ENCODE measurements at regions not wholly inside any gene's neighbourhood (a gene's known extent, or its start where the extent isn't known, plus 50 kb on each side); places are given as distances from the start of the nearest gene placed in this dataset.
A peak's percentile ranks its signal among the peaks of the same experiment; 100 is the strongest.

DNA sequence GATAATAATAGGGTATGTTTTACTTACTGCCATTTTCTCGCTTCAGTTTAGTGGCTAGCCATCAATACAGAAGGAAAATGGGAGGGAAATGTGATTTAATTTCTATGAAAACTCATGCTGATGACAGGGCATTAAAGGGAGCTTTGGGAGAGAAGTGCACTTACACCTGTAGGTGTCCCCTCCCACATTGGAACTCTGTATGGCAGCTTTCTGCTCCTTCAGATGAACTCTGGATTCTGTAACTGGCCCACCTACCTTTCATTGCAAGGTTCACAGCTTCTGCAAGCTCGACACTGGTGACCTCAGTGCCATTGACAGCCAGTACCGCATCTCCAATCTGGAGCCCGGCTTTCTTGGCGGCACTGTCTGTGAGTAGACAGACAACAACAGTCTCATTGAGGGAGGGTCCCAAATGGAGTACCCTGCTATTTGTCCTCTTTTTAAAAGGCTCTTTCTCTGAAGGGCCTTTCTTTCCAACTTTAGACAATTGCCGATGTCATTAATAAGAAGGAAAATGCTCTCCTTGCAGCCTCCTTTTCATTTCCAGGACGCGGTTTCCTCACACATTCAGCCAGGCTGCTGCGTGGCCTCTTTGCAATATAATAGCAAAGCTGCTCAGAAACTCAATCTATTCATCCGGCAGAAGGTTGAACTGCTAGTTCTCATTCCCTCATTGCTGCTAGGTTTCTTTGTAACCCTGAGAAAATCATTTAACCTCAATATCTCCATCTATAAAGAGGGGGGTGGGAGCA lies 63.6 kb downstream of the NUDT12 start:
- Mint-ChIP-seq H3K27ac (no peak overlapping the region), H3K27me3 (peaks cover 0 to 5% of the 10 kb centered on the region in 2 donors), H3K36me3 (no peaks in the 10 kb centered on the region), H3K4me1 (peaks cover 0 to 5% (median 0%) of the 10 kb centered on the region in 4 donors), H3K4me3 (no peak overlapping the region), H3K9me3 (peaks cover 0 to 8% (median under 1%) of the 10 kb centered on the region in 8 donors)
- Histone ChIP-seq H3K9me3 (ENCODE audit: control insufficient read depth in 1 of 2, low read length in 2 of 2) (no peaks in the 10 kb centered on the region), H3K36me3 (ENCODE audit: insufficient read depth, low read length) (no peaks in the 10 kb centered on the region), H3K4me1 (ENCODE audit: insufficient read depth, low read length) (no peaks in the 10 kb centered on the region), H3K27ac (ENCODE audit: low read depth, low read length) (no peak overlapping the region), H3K4me3 (ENCODE audit: low read length in 2 of 2) (no peak overlapping the region), H3K27me3 (ENCODE audit: insufficient read depth, low read length) (no peaks in the 10 kb centered on the region)
- intact Hi-C loops (cut with micrococcal nuclease) = no loop called here
- no peak for DNase-seq
- POLR2A ChIA-PET (ENCODE audit: partially characterized antibody) = no interaction called here
- CTCF ChIA-PET (ENCODE audit: partially characterized antibody) = no interaction called here

DNA sequence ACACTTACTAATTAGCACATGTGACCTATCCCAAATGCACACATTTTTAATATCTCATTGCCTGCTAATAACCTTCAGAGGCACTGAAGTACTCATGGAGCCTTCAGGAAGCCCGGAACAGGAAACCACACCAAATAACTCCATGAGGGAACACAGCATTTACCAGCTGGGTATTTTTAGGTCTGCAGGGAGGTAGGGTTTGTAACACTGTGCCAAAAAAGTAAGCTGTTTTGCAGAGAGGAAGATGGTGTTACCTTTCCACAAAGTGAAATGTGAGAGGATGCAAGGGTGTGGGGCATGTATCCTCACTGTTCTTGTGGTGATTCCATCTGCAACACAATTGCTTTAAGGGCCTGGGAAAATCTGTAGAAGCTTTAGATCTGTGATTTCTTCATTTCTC lies 64.4 kb downstream of the NUDT12 start:
- H3K9me3 Mint-ChIP-seq = peaks cover 0 to 5% (median under 1%) of the 10 kb centered on the region in 8 donors
- ChIA-PET POLR2A (ENCODE audit: partially characterized antibody) (no interaction called here), CTCF (ENCODE audit: partially characterized antibody) (no interaction called here)
- H3K4me3 Mint-ChIP-seq = no peak overlapping the region
- Histone ChIP-seq H3K27me3 (ENCODE audit: insufficient read depth, low read length) (no peaks in the 10 kb centered on the region), H3K4me1 (ENCODE audit: insufficient read depth, low read length) (no peaks in the 10 kb centered on the region), H3K27ac (ENCODE audit: low read depth, low read length) (no peak overlapping the region), H3K4me3 (ENCODE audit: low read length in 2 of 2) (no peak overlapping the region), H3K36me3 (ENCODE audit: insufficient read depth, low read length) (no peaks in the 10 kb centered on the region), H3K9me3 (ENCODE audit: control insufficient read depth in 1 of 2, low read length in 2 of 2) (no peaks in the 10 kb centered on the region)
- H3K4me1 Mint-ChIP-seq = peaks cover 0 to 5% (median 0%) of the 10 kb centered on the region in 4 donors
- intact Hi-C loops (cut with micrococcal nuclease) = no loop called here
- no peak for DNase-seq
- H3K36me3 Mint-ChIP-seq = no peaks in the 10 kb centered on the region
- peaks cover 0 to 7% of the 10 kb centered on the region in 2 donors for H3K27me3 Mint-ChIP-seq
- H3K27ac Mint-ChIP-seq = no peak overlapping the region

DNA sequence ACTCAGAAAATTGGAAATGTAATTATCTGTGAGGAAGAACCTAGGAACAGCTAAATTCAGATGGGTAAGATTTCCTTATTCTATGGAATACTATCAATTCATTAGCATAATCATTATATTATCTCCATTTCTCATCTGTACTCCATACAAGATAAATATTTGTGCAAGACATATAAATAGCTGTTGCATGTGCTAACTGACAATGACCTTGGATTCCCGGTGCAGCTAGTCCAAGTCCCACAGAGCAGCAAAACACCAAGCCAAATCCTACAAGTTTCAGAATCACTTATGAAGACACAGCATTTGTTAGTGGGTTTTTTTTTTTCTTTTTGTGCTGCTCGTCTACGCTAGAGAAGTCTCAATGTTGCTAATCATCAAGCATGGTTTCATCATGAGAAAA lies 64.8 kb downstream of the NUDT12 start:
- Mint-ChIP-seq H3K4me3 (no peak overlapping the region), H3K4me1 (peaks cover 0 to 5% (median 0%) of the 10 kb centered on the region in 4 donors), H3K9me3 (peaks cover 0 to 5% (median under 1%) of the 10 kb centered on the region in 8 donors), H3K36me3 (no peaks in the 10 kb centered on the region), H3K27ac (no peak overlapping the region), H3K27me3 (peaks cover 0 to 7% of the 10 kb centered on the region in 2 donors)
- Histone ChIP-seq H3K36me3 (ENCODE audit: insufficient read depth, low read length) (no peaks in the 10 kb centered on the region), H3K4me3 (ENCODE audit: low read length in 2 of 2) (no peak overlapping the region), H3K9me3 (ENCODE audit: control insufficient read depth in 1 of 2, low read length in 2 of 2) (no peaks in the 10 kb centered on the region), H3K27me3 (ENCODE audit: insufficient read depth, low read length) (no peaks in the 10 kb centered on the region), H3K4me1 (ENCODE audit: insufficient read depth, low read length) (no peaks in the 10 kb centered on the region), H3K27ac (ENCODE audit: low read depth, low read length) (no peak overlapping the region)
- ChIA-PET CTCF (ENCODE audit: partially characterized antibody) (no interaction called here), POLR2A (ENCODE audit: partially characterized antibody) (no interaction called here)
- DNase-seq = no peak
- intact Hi-C loops (cut with micrococcal nuclease) = no loop called here

DNA sequence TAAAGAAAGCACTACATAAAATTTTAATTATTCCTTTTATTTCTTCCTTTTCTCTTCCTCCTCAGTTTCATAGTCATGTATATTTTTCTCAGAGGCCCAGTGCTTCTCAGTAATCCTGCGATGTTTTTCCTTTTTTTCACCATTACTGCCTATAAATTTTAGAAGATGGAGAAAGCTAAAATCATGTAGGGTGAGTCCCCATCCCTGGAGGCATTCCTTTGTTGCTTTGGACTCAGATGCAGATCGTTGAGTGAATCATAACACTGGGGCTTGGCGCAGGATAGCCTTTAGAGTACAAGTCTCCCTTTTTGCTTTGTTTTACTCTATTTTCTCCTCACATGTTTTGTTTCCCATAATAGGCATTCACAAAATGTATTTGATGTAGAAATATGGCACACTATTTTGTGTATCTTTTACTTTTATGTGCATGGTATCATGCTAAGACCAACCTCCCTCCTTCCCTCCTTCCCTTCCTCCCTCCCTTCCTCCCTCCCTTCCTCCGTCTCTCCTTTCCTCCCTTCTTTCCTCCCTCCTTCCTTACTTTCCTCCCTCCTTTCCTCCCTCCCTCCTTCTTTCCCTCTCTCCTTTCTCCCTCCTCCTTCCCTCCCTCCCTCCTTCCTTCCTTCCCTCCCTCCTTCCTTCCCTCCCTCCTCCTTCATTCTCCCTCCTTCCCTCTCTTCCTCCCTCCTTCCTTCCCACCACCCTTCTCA lies 72.4 kb downstream of the NUDT12 start:
- Histone ChIP-seq H3K9me3 (ENCODE audit: control insufficient read depth in 1 of 2, low read length in 2 of 2) (no peaks in the 10 kb centered on the region), H3K36me3 (ENCODE audit: insufficient read depth, low read length) (no peaks in the 10 kb centered on the region), H3K27me3 (ENCODE audit: insufficient read depth, low read length) (no peaks in the 10 kb centered on the region), H3K27ac (ENCODE audit: low read depth, low read length) (no peak overlapping the region), H3K4me1 (ENCODE audit: insufficient read depth, low read length) (no peaks in the 10 kb centered on the region), H3K4me3 (ENCODE audit: low read length in 2 of 2) (no peak overlapping the region)
- ChIA-PET CTCF (ENCODE audit: partially characterized antibody) (no interaction called here), POLR2A (ENCODE audit: partially characterized antibody) (no interaction called here)
- H3K27me3 Mint-ChIP-seq = peaks cover 0 to 2% of the 10 kb centered on the region in 2 donors
- no peak overlapping the region for H3K4me3 Mint-ChIP-seq
- peaks cover 0 to 8% (median 3%) of the 10 kb centered on the region in 4 donors for H3K4me1 Mint-ChIP-seq
- DNase-seq = no peak
- no peaks in the 10 kb centered on the region for H3K36me3 Mint-ChIP-seq
- H3K9me3 Mint-ChIP-seq = peaks cover 0 to 5% (median 0%) of the 10 kb centered on the region in 8 donors
- H3K27ac Mint-ChIP-seq = peak overlapping the region in 1 of 7 donors; percentile 59
- intact Hi-C loops (cut with micrococcal nuclease) = no loop called here

DNA sequence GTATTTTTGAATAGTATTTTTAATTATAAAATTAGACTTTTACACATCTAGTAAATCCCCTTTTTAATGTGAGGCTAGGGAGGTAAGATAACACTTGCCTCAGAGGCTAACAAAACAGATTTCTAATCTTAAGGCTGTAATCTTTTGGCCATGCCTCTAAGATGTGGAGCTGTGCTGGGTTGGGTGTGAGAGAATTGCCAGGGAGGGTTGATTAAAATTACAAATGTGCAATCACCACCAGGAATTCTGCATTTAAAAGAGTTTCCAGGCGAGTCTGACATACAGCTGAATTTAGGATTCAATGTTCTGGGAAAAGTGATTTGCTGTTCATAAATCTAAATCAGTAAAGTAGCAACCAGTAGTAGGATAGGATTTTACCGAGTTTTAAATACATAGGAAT lies 73.3 kb downstream of the NUDT12 start:
- CTCF ChIA-PET (ENCODE audit: partially characterized antibody) = no interaction called here
- no peaks in the 10 kb centered on the region for H3K36me3 Mint-ChIP-seq
- Histone ChIP-seq H3K27ac (ENCODE audit: low read depth, low read length) (no peak overlapping the region), H3K4me1 (ENCODE audit: insufficient read depth, low read length) (no peaks in the 10 kb centered on the region), H3K9me3 (ENCODE audit: control insufficient read depth in 1 of 2, low read length in 2 of 2) (no peaks in the 10 kb centered on the region), H3K4me3 (ENCODE audit: low read length in 2 of 2) (no peak overlapping the region), H3K27me3 (ENCODE audit: insufficient read depth, low read length) (no peaks in the 10 kb centered on the region), H3K36me3 (ENCODE audit: insufficient read depth, low read length) (no peaks in the 10 kb centered on the region)
- H3K27ac Mint-ChIP-seq = no peak overlapping the region
- POLR2A ChIA-PET (ENCODE audit: partially characterized antibody) = no interaction called here
- intact Hi-C loops (cut with micrococcal nuclease) = no loop called here
- DNase-seq = no peak
- H3K9me3 Mint-ChIP-seq = peaks cover 0 to 2% (median 0%) of the 10 kb centered on the region in 8 donors
- no peak overlapping the region for H3K4me3 Mint-ChIP-seq
- peaks cover 0 to 2% of the 10 kb centered on the region in 2 donors for H3K27me3 Mint-ChIP-seq
- H3K4me1 Mint-ChIP-seq = peaks cover 0 to 8% (median 3%) of the 10 kb centered on the region in 4 donors

DNA sequence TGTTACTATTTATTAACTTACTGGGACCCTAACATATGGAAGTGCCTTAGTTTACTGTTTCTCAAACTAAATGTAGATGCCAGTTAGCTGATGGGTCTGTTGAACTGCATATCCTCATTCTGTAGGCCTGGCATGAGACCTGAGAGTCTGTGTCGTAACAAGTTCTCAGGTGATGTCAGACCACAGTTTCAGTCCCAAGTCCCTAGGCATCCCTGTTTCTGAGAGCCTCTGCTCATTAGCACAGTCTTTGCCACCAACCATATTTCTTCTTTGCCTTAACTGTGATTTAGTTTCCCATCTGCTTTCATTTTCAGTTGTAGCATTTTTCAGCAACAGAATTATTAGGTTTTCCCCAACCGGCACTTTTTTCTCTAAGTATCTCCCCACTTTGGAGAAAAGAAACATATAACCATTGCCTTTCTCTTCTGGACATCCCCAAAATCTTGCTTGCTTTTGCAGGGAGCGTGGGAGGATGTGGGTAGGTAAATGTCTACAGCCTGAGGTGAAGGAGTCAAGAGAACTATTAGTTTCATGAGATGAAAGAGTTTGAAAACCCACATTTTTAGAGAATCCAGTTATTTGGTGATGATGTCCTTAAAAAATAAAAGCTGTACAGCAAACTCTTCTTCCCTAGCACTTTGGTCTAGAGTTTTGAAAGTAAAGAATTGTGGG lies 74.6 kb downstream of the NUDT12 start:
- Histone ChIP-seq H3K9me3 (ENCODE audit: control insufficient read depth in 1 of 2, low read length in 2 of 2) (no peaks in the 10 kb centered on the region), H3K4me3 (ENCODE audit: low read length in 2 of 2) (no peak overlapping the region), H3K4me1 (ENCODE audit: insufficient read depth, low read length) (no peaks in the 10 kb centered on the region), H3K27me3 (ENCODE audit: insufficient read depth, low read length) (no peaks in the 10 kb centered on the region), H3K36me3 (ENCODE audit: insufficient read depth, low read length) (no peaks in the 10 kb centered on the region), H3K27ac (ENCODE audit: low read depth, low read length) (no peak overlapping the region)
- H3K27me3 Mint-ChIP-seq = no peaks in the 10 kb centered on the region
- H3K27ac Mint-ChIP-seq = no peak overlapping the region
- POLR2A ChIA-PET (ENCODE audit: partially characterized antibody) = no interaction called here
- no peak for DNase-seq
- no peaks in the 10 kb centered on the region for H3K36me3 Mint-ChIP-seq
- intact Hi-C loops (cut with micrococcal nuclease) = no loop called here
- CTCF ChIA-PET (ENCODE audit: partially characterized antibody) = no interaction called here
- H3K4me3 Mint-ChIP-seq = no peak overlapping the region
- no peaks in the 10 kb centered on the region for H3K9me3 Mint-ChIP-seq
- H3K4me1 Mint-ChIP-seq = peaks cover 0 to 8% (median 3%) of the 10 kb centered on the region in 4 donors

DNA sequence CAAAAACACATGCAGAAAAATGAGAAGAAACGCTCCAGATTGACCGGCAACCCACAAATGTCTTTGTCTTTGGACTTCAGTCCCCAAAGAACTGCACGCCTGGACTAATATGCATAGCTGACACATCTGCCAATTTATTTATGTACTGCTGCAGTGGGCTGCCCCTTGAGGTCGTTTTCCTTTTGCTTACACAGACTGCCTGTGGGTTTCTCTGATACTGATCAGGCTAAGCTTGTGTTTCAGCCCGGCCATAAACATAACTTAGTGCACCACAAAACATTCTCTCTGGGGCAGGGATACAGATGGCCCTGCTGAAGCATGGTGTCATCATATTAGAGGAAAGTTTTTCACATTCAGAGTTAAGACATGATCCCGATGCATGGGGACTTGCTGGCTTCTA lies 75.4 kb downstream of the NUDT12 start:
- H3K36me3 ChIP-seq (ENCODE audit: insufficient read depth, low read length) = no peaks in the 10 kb centered on the region
- H3K4me3 ChIP-seq (ENCODE audit: low read length in 2 of 2) = no peak overlapping the region
- Mint-ChIP-seq H3K27me3 (no peaks in the 10 kb centered on the region), H3K36me3 (no peaks in the 10 kb centered on the region), H3K9me3 (no peaks in the 10 kb centered on the region), H3K4me1 (peaks cover 0 to 8% (median 3%) of the 10 kb centered on the region in 4 donors), H3K4me3 (no peak overlapping the region), H3K27ac (no peak overlapping the region)
- no peaks in the 10 kb centered on the region for H3K4me1 ChIP-seq (ENCODE audit: insufficient read depth, low read length)
- POLR2A ChIA-PET (ENCODE audit: partially characterized antibody) = no interaction called here
- intact Hi-C loops (cut with micrococcal nuclease) = no loop called here
- no peak overlapping the region for H3K27ac ChIP-seq (ENCODE audit: low read depth, low read length)
- DNase-seq = no peak
- no peaks in the 10 kb centered on the region for H3K27me3 ChIP-seq (ENCODE audit: insufficient read depth, low read length)
- H3K9me3 ChIP-seq (ENCODE audit: control insufficient read depth in 1 of 2, low read length in 2 of 2) = no peaks in the 10 kb centered on the region
- CTCF ChIA-PET (ENCODE audit: partially characterized antibody) = no interaction called here

Data from CD4-positive, alpha-beta memory T cell (primary cell).